ENCODE measurements at regions not wholly inside any gene's neighbourhood (a gene's known extent, or its start where the extent isn't known, plus 50 kb on each side); places are given as distances from the start of the nearest gene placed in this dataset.
A peak's percentile ranks its signal among the peaks of the same experiment; 100 is the strongest.
"Not testable (repeated sequence)": the region's sequence is repeated elsewhere in the genome, so short reads cannot be mapped to it uniquely, and the experiment has no call there.

DNA sequence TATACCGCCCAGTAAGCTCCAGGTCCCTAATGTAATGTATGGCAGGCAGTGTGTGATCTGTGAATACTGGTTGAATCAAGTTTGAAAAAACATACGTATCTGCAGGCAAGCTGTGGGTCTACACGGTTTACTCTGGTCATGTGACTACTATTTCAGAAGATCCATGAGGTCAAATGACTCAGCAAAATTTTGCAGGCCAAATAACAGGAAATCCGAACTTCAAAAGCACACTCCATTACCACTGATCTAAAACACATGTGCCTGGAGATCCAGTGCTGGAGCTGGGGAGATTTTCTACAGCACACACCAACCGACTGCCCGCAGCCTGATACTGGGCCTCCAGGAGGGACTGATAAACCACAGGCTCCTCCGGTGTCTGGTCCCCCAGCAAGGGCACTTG lies 64.5 kb upstream of the SLC44A3 start:
- Mint-ChIP-seq H3K4me1 (ENCODE audit: unreplicated experiment) (peaks cover 44% of the 10 kb centered on the region), H3K27me3 (ENCODE audit: unreplicated experiment) (no peaks in the 10 kb centered on the region), H3K4me3 (ENCODE audit: unreplicated experiment) (no peak overlapping the region), H3K9me3 (ENCODE audit: unreplicated experiment) (peaks cover 6% of the 10 kb centered on the region), H3K36me3 (ENCODE audit: unreplicated experiment) (peaks cover 2% of the 10 kb centered on the region), H3K27ac (ENCODE audit: unreplicated experiment) (peak overlapping the region; percentile 82)
- DNase-seq (ENCODE audit: extremely low spot score, unreplicated experiment), result peak; percentile 83
- TF ChIP-seq, protein P1, sequence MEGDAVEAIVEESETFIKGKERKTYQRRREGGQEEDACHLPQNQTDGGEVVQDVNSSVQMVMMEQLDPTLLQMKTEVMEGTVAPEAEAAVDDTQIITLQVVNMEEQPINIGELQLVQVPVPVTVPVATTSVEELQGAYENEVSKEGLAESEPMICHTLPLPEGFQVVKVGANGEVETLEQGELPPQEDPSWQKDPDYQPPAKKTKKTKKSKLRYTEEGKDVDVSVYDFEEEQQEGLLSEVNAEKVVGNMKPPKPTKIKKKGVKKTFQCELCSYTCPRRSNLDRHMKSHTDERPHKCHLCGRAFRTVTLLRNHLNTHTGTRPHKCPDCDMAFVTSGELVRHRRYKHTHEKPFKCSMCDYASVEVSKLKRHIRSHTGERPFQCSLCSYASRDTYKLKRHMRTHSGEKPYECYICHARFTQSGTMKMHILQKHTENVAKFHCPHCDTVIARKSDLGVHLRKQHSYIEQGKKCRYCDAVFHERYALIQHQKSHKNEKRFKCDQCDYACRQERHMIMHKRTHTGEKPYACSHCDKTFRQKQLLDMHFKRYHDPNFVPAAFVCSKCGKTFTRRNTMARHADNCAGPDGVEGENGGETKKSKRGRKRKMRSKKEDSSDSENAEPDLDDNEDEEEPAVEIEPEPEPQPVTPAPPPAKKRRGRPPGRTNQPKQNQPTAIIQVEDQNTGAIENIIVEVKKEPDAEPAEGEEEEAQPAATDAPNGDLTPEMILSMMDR (IDR thresholded peaks at IDR 0.05), result no peak

DNA sequence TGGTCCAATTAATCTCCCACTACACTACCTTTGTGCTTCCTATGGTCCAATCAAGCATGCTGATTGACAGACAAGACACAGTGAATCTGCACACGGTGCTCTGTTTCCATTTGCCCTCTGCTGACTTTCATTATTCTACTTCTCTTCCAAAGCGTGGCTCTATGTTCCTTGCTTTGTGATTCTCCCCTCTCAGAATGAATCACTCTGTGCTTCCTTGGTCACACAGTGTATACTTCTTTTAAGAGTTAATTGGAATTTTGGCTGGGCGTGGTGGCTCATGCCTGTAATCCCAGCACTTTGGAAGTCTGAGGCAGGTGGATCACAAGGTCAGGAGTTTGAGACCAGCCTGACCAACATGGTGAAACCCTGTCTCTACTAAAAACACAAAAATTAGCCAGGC lies 65.1 kb upstream of the SLC44A3 start:
- H3K4me1 Mint-ChIP-seq (ENCODE audit: unreplicated experiment), result peaks cover 44% of the 10 kb centered on the region
- not testable (repeated sequence) for H3K9me3 Mint-ChIP-seq (ENCODE audit: unreplicated experiment); H3K36me3 Mint-ChIP-seq (ENCODE audit: unreplicated experiment); H3K27me3 Mint-ChIP-seq (ENCODE audit: unreplicated experiment); DNase-seq (ENCODE audit: extremely low spot score, unreplicated experiment); H3K4me3 Mint-ChIP-seq (ENCODE audit: unreplicated experiment)
- H3K27ac Mint-ChIP-seq (ENCODE audit: unreplicated experiment), result peak overlapping the region; percentile 82

DNA sequence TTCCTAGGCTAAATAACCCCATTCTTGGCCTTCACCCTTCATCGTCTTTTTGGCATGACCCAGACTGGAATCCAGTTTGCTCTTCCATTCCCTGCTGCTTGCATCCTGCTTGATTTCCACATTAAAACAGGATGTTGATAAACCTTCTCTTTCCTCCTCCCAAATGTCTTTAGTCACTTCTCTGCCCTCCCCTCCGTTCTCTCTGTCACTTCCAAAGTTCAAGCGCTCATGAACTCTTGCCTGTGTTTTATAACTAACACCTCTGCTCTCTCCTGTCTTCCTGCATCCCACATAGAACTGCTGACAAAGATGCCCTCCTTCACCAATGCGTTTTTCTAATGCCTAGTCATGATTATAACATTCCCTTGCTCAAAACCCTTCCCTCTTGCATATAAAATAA lies 65.6 kb upstream of the SLC44A3 start:
- DNase-seq (ENCODE audit: extremely low spot score, unreplicated experiment), result no peak
- Mint-ChIP-seq H3K4me1 (ENCODE audit: unreplicated experiment) (peaks cover 44% of the 10 kb centered on the region), H3K27ac (ENCODE audit: unreplicated experiment) (peak overlapping the region; percentile 82), H3K27me3 (ENCODE audit: unreplicated experiment) (no peaks in the 10 kb centered on the region), H3K4me3 (ENCODE audit: unreplicated experiment) (no peak overlapping the region), H3K36me3 (ENCODE audit: unreplicated experiment) (peaks cover 2% of the 10 kb centered on the region), H3K9me3 (ENCODE audit: unreplicated experiment) (peaks cover 4% of the 10 kb centered on the region)
- TF ChIP-seq, protein P1 (IDR thresholded peaks at IDR 0.05), result no peak

DNA sequence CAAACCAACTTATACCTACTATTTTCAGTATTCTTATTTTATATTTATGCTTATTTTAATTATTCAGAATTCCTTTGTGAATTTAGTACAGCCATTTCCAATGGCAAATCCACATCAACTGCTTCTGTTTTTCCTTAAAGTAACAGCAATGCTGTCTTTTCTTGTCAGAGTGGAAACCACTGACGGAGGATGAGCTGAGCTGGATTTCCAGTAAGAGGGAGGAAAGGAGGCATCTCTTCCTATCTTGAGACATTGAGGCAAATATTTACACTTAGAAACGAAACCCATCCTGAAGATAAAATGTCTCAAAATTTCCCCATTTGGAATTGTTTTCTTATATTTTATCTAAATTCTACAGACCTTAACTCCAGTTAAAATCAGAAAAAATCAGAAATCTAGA lies 66.1 kb upstream of the SLC44A3 start:
- DNase-seq (ENCODE audit: extremely low spot score, unreplicated experiment), result no peak
- Mint-ChIP-seq H3K36me3 (ENCODE audit: unreplicated experiment) (peaks cover 2% of the 10 kb centered on the region), H3K27me3 (ENCODE audit: unreplicated experiment) (no peaks in the 10 kb centered on the region), H3K4me3 (ENCODE audit: unreplicated experiment) (no peak overlapping the region), H3K9me3 (ENCODE audit: unreplicated experiment) (peaks cover 6% of the 10 kb centered on the region), H3K4me1 (ENCODE audit: unreplicated experiment) (peaks cover 45% of the 10 kb centered on the region), H3K27ac (ENCODE audit: unreplicated experiment) (no peak overlapping the region)
- TF ChIP-seq, protein P1 (IDR thresholded peaks at IDR 0.05), result no peak

DNA sequence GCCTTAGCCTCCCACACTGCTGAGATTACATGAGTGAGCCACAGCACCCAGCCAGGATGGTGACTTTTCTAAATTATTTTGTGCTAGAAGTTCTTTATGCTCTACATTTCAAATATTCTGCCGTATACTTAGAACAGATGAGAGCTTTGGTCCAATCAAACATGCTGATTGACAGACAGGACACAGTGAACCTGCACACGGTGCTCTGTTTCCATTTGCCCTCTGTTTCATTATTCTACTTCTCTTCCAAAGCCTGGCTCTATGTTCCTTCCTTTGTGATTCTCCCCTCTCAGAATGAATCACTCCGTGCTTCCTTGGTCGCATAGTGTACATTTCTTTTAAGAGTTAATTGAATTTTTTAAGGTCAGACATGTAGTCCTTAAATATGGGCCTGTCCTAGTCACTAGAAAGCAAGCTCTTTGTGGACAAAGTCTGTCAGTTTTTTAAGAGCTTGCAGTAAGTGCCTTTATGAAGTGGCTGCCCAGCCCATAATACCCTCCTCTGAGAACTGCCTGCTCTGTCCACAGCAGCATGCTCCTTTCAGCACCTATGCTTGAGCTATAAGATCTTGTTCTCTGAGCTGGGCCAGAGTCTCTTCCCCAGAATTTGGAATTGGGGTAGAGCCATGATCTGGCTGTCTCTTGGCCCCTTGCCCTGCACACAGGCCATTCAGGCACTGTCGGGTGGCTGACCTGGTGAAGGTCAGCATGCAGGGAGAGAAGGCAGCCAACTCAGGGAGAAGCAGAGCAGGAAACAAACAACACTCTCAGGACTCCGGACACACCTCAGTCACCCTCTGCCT lies 66.8 kb upstream of the SLC44A3 start:
- no peak for DNase-seq (ENCODE audit: extremely low spot score, unreplicated experiment)
- TF ChIP-seq, protein P1 (IDR thresholded peaks at IDR 0.05), result no peak
- H3K9me3 Mint-ChIP-seq (ENCODE audit: unreplicated experiment), result peaks cover 8% of the 10 kb centered on the region
- H3K27me3 Mint-ChIP-seq (ENCODE audit: unreplicated experiment), result no peaks in the 10 kb centered on the region
- H3K4me1 Mint-ChIP-seq (ENCODE audit: unreplicated experiment), result peaks cover 42% of the 10 kb centered on the region
- H3K27ac Mint-ChIP-seq (ENCODE audit: unreplicated experiment), result no peak overlapping the region
- H3K36me3 Mint-ChIP-seq (ENCODE audit: unreplicated experiment), result peaks cover 3% of the 10 kb centered on the region
- no peak overlapping the region for H3K4me3 Mint-ChIP-seq (ENCODE audit: unreplicated experiment)

DNA sequence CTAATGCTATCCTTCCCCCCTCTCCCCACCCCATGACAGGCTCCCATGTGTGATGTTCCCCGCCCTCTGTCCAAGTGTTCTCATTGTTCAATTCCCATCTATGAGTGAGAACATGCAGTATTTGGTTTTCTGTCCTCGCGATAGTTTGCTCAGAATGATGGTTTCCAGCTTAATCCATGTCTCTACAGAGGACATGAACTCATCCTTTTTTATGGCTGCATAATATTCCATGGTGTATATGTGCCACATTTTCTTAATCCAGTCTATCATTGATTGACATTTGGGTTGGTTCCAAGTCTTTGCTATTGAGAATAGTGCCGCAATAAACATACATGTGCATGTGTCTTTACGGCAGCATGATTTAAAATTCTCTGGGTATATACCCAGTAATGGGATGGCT lies 68.7 kb upstream of the SLC44A3 start:
- not testable (repeated sequence) for H3K27me3 Mint-ChIP-seq (ENCODE audit: unreplicated experiment); H3K9me3 Mint-ChIP-seq (ENCODE audit: unreplicated experiment); H3K36me3 Mint-ChIP-seq (ENCODE audit: unreplicated experiment); DNase-seq (ENCODE audit: extremely low spot score, unreplicated experiment); H3K27ac Mint-ChIP-seq (ENCODE audit: unreplicated experiment); H3K4me3 Mint-ChIP-seq (ENCODE audit: unreplicated experiment)
- peaks cover 46% of the 10 kb centered on the region for H3K4me1 Mint-ChIP-seq (ENCODE audit: unreplicated experiment)

Data from osteocyte (in vitro differentiated cells).